ENCODE measurements at regions not wholly inside any gene's neighbourhood (a gene's known extent, or its start where the extent isn't known, plus 50 kb on each side); places are given as distances from the start of the nearest gene placed in this dataset.
"Not testable (repeated sequence)": the region's sequence is repeated elsewhere in the genome, so short reads cannot be mapped to it uniquely, and the experiment has no call there.

GRCh38 chr4:120557372-120557771 is 365.2 kb downstream of the PRDM5 start:
- in situ Hi-C loops (cut with MboI; ENCODE audit: low pct_unique_long_range_greater_than_20kb, low sequenced_read_pairs, unreplicated experiment): no loop called here
- no peak for TF ChIP-seq CTCF (IDR thresholded peaks at IDR 0.05; ENCODE audit: extremely low read depth, insufficient read depth, missing control alignments)
- no peak for DNase-seq (ENCODE audit: low spot score)

- no peak for TF ChIP-seq CTCF (IDR thresholded peaks at IDR 0.05; ENCODE audit: extremely low read depth, insufficient read depth, missing control alignments)
- DNase-seq (ENCODE audit: low spot score): no peak
- in situ Hi-C loops (cut with MboI; ENCODE audit: low pct_unique_long_range_greater_than_20kb, low sequenced_read_pairs, unreplicated experiment): no loop called here
Measured at GRCh38 chr4:120555058-120555457, 367.5 kb downstream of the PRDM5 start.

- in situ Hi-C loops (cut with MboI; ENCODE audit: low pct_unique_long_range_greater_than_20kb, low sequenced_read_pairs, unreplicated experiment): no loop called here
- no peak for TF ChIP-seq CTCF (IDR thresholded peaks at IDR 0.05; ENCODE audit: extremely low read depth, insufficient read depth, missing control alignments)
- no peak for DNase-seq (ENCODE audit: low spot score)
Measured at GRCh38 chr4:120554086-120554485, 368.4 kb downstream of the PRDM5 start.

GRCh38 chr4:120550624-120551220 is 371.8 kb downstream of the PRDM5 start:
- in situ Hi-C loops (cut with MboI; ENCODE audit: low pct_unique_long_range_greater_than_20kb, low sequenced_read_pairs, unreplicated experiment); DNase-seq (ENCODE audit: low spot score): not testable (repeated sequence)

- DNase-seq (ENCODE audit: low spot score): no peak
- in situ Hi-C loops (cut with MboI; ENCODE audit: low pct_unique_long_range_greater_than_20kb, low sequenced_read_pairs, unreplicated experiment): no loop called here
Measured at GRCh38 chr4:120549011-120549570, 373.4 kb downstream of the PRDM5 start.

GRCh38 chr4:120545391-120545790 is 377.1 kb downstream of the PRDM5 start:
- no peak for DNase-seq (ENCODE audit: low spot score)
- in situ Hi-C loops (cut with MboI; ENCODE audit: low pct_unique_long_range_greater_than_20kb, low sequenced_read_pairs, unreplicated experiment): no loop called here
- no peak for TF ChIP-seq CTCF (IDR thresholded peaks at IDR 0.05; ENCODE audit: extremely low read depth, insufficient read depth, missing control alignments)

More at GRCh38 chr4:120549011-120549570, 373.4 kb downstream of the PRDM5 start:
- TF ChIP-seq CTCF (IDR thresholded peaks at IDR 0.05; ENCODE audit: extremely low read depth, insufficient read depth, missing control alignments): no peak

- TF ChIP-seq CTCF (IDR thresholded peaks at IDR 0.05; ENCODE audit: extremely low read depth, insufficient read depth, missing control alignments): no peak
- no peak for DNase-seq (ENCODE audit: low spot score)
- in situ Hi-C loops (cut with MboI; ENCODE audit: low pct_unique_long_range_greater_than_20kb, low sequenced_read_pairs, unreplicated experiment): no loop called here
Measured at GRCh38 chr4:120544838-120545237, 377.7 kb downstream of the PRDM5 start.
